ENCODE measurements at regions not wholly inside any gene's neighbourhood (a gene's known extent, or its start where the extent isn't known, plus 50 kb on each side); places are given as distances from the start of the nearest gene placed in this dataset.

DNA sequence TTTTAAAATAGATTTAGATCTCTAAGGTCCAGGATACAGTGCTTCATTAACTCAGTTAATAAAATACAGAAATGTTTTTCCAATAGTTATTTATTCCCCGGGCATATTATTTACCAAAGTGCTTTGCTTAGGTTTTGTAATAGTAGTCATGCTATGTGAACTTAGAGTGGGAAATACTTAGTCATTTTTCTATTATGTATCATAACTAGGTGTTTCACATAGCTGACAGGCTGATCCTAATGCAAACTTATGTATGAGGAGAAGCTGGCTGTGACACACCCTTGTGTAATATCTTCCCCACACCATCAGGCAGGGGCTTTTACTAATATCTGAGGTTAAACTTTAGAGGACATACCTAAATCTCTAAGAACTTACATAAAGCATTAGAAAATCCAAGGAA, 277.7 kb upstream of the RIMS1 start:
- H3K9ac ChIP-seq (ENCODE audit: insufficient read length, low read depth), result no peak overlapping the region
- TF ChIP-seq SUZ12 (IDR thresholded peaks at IDR 0.05; ENCODE audit: extremely low read depth, insufficient read depth, insufficient read length) (no peak), YY1 (IDR thresholded peaks at IDR 0.05; ENCODE audit: insufficient read depth, insufficient read length) (no peak), ZNF274 (IDR thresholded peaks at IDR 0.05; ENCODE audit: low read depth, low read length) (no peak)
- no peak overlapping the region for H3K4me3 ChIP-seq (ENCODE audit: insufficient read length, low read depth)
- no peaks in the 10 kb centered on the region for H3K4me1 ChIP-seq (ENCODE audit: insufficient read depth, insufficient read length)
- no peak for DNase-seq (ENCODE audit: low read depth, low spot score)
- H3K27me3 ChIP-seq (ENCODE audit: insufficient read depth, insufficient read length), result no peaks in the 10 kb centered on the region
- no peaks in the 10 kb centered on the region for H3K36me3 ChIP-seq (ENCODE audit: insufficient read depth, insufficient read length, low read length)
- H3K9me3 ChIP-seq (ENCODE audit: insufficient read depth, low read length), result no peaks in the 10 kb centered on the region

- Histone ChIP-seq H3K36me3 (ENCODE audit: insufficient read depth, insufficient read length, low read length) (no peaks in the 10 kb centered on the region), H3K4me3 (ENCODE audit: insufficient read length, low read depth) (no peak overlapping the region), H3K9me3 (ENCODE audit: insufficient read depth, low read length) (no peaks in the 10 kb centered on the region; the same call in 1 of the 2 replicates), H3K4me1 (ENCODE audit: insufficient read depth, insufficient read length) (no peaks in the 10 kb centered on the region), H3K27me3 (ENCODE audit: insufficient read depth, insufficient read length) (no peaks in the 10 kb centered on the region), H3K9ac (ENCODE audit: insufficient read length, low read depth) (no peak overlapping the region)
- TF ChIP-seq ZNF274 (IDR thresholded peaks at IDR 0.05; ENCODE audit: low read depth, low read length), result no peak
- TF ChIP-seq YY1 (IDR thresholded peaks at IDR 0.05; ENCODE audit: insufficient read depth, insufficient read length), result no peak
- no peak for TF ChIP-seq SUZ12 (IDR thresholded peaks at IDR 0.05; ENCODE audit: extremely low read depth, insufficient read depth, insufficient read length)
- no peak for DNase-seq (ENCODE audit: low read depth, low spot score)
Observed at GRCh38 chr6:71619836-71620235, 266.5 kb upstream of the RIMS1 start.

- no peaks in the 10 kb centered on the region for H3K27me3 ChIP-seq (ENCODE audit: insufficient read depth, insufficient read length)
Observed at GRCh38 chr6:71621918-71622519, 264.3 kb upstream of the RIMS1 start.

DNA sequence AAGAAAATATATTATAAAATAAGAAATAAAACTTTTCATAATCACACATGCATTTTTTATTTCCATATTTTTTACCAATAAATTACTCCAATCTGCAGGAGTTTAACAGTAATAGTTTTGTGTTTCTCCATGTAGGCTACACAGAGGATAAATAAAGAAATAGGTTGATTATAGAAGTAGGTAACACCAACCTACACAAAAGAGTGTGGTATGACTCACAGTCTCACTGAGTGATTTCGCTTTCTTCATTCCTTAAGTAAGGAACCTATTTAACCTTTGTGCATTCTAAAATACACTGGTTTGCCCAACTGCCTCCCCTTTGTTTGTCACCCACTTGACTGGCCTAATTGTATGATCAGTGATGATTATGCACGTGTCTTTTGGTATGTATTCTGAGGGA, 244.2 kb upstream of the RIMS1 start:
- Histone ChIP-seq H3K36me3 (ENCODE audit: insufficient read depth, insufficient read length, low read length) (no peaks in the 10 kb centered on the region), H3K9ac (ENCODE audit: insufficient read length, low read depth) (no peak overlapping the region), H3K9me3 (ENCODE audit: insufficient read depth, low read length) (no peaks in the 10 kb centered on the region), H3K4me1 (ENCODE audit: insufficient read depth, insufficient read length) (no peaks in the 10 kb centered on the region), H3K27me3 (ENCODE audit: insufficient read depth, insufficient read length) (no peaks in the 10 kb centered on the region), H3K4me3 (ENCODE audit: insufficient read length, low read depth) (no peak overlapping the region)
- no peak for DNase-seq (ENCODE audit: low read depth, low spot score)
- no peak for TF ChIP-seq ZNF274 (IDR thresholded peaks at IDR 0.05; ENCODE audit: low read depth, low read length)

More at GRCh38 chr6:71621918-71622519, 264.3 kb upstream of the RIMS1 start:
- H3K9me3 ChIP-seq (ENCODE audit: insufficient read depth, low read length), result peaks cover 16% of the 10 kb centered on the region
- TF ChIP-seq ZNF274 (IDR thresholded peaks at IDR 0.05; ENCODE audit: low read depth, low read length) (no peak), SUZ12 (IDR thresholded peaks at IDR 0.05; ENCODE audit: extremely low read depth, insufficient read depth, insufficient read length) (no peak), YY1 (IDR thresholded peaks at IDR 0.05; ENCODE audit: insufficient read depth, insufficient read length) (no peak)
- no peak overlapping the region for H3K9ac ChIP-seq (ENCODE audit: insufficient read length, low read depth)
- no peaks in the 10 kb centered on the region for H3K36me3 ChIP-seq (ENCODE audit: insufficient read depth, insufficient read length, low read length)
- no peak for DNase-seq (ENCODE audit: low read depth, low spot score)
- no peak overlapping the region for H3K4me3 ChIP-seq (ENCODE audit: insufficient read length, low read depth)
- H3K4me1 ChIP-seq (ENCODE audit: insufficient read depth, insufficient read length), result no peaks in the 10 kb centered on the region

GRCh38 chr6:71642793-71643192, 243.6 kb upstream of the RIMS1 start:
- Histone ChIP-seq H3K4me1 (ENCODE audit: insufficient read depth, insufficient read length) (no peaks in the 10 kb centered on the region), H3K27me3 (ENCODE audit: insufficient read depth, insufficient read length) (no peaks in the 10 kb centered on the region), H3K4me3 (ENCODE audit: insufficient read length, low read depth) (no peak overlapping the region), H3K9ac (ENCODE audit: insufficient read length, low read depth) (no peak overlapping the region), H3K36me3 (ENCODE audit: insufficient read depth, insufficient read length, low read length) (no peaks in the 10 kb centered on the region), H3K9me3 (ENCODE audit: insufficient read depth, low read length) (no peaks in the 10 kb centered on the region)
- DNase-seq (ENCODE audit: low read depth, low spot score), result no peak
- no peak for TF ChIP-seq ZNF274 (IDR thresholded peaks at IDR 0.05; ENCODE audit: low read depth, low read length)
- no peak for TF ChIP-seq SUZ12 (IDR thresholded peaks at IDR 0.05; ENCODE audit: extremely low read depth, insufficient read depth, insufficient read length)
- TF ChIP-seq YY1 (IDR thresholded peaks at IDR 0.05; ENCODE audit: insufficient read depth, insufficient read length), result no peak

- Histone ChIP-seq H3K4me1 (ENCODE audit: insufficient read depth, insufficient read length) (no peaks in the 10 kb centered on the region), H3K27me3 (ENCODE audit: insufficient read depth, insufficient read length) (no peaks in the 10 kb centered on the region), H3K9ac (ENCODE audit: insufficient read length, low read depth) (no peak overlapping the region), H3K36me3 (ENCODE audit: insufficient read depth, insufficient read length, low read length) (no peaks in the 10 kb centered on the region), H3K9me3 (ENCODE audit: insufficient read depth, low read length) (no peaks in the 10 kb centered on the region), H3K4me3 (ENCODE audit: insufficient read length, low read depth) (no peak overlapping the region)
- TF ChIP-seq SUZ12 (IDR thresholded peaks at IDR 0.05; ENCODE audit: extremely low read depth, insufficient read depth, insufficient read length) (no peak), YY1 (IDR thresholded peaks at IDR 0.05; ENCODE audit: insufficient read depth, insufficient read length) (no peak)
- no peak for DNase-seq (ENCODE audit: low read depth, low spot score)
Observed at GRCh38 chr6:71645299-71645698, 241.1 kb upstream of the RIMS1 start.

DNA sequence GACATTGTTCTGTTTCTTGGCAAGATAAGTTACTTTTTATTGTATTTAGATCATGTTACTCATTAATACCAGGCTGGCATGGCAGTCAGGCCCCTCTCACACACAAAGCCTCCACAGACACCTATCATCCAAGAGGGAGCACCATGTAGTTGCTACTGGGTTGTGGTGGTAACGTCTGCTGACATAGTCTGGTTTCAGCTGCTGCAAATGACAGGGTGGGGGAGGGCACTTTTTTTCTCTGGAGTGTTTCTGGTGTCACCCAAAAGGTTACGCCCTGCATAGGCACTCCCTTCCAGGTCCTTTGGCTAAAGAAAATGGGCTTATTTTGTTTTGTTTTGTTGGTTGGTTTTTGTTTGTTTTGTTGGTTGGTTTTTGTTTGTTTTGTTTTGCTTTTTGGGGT, 236.4 kb upstream of the RIMS1 start:
- H3K4me3 ChIP-seq (ENCODE audit: insufficient read length, low read depth), result no peak overlapping the region

More for the DNA sequence above, 236.4 kb upstream of the RIMS1 start:
- H3K4me1 ChIP-seq (ENCODE audit: insufficient read depth, insufficient read length), result no peaks in the 10 kb centered on the region
- H3K9ac ChIP-seq (ENCODE audit: insufficient read length, low read depth), result no peak overlapping the region
- no peaks in the 10 kb centered on the region for H3K27me3 ChIP-seq (ENCODE audit: insufficient read depth, insufficient read length)
- H3K9me3 ChIP-seq (ENCODE audit: insufficient read depth, low read length), result no peaks in the 10 kb centered on the region
- no peak for TF ChIP-seq SUZ12 (IDR thresholded peaks at IDR 0.05; ENCODE audit: extremely low read depth, insufficient read depth, insufficient read length)
- no peak for TF ChIP-seq YY1 (IDR thresholded peaks at IDR 0.05; ENCODE audit: insufficient read depth, insufficient read length)
- no peak for TF ChIP-seq ZNF274 (IDR thresholded peaks at IDR 0.05; ENCODE audit: low read depth, low read length)
- H3K36me3 ChIP-seq (ENCODE audit: insufficient read depth, insufficient read length, low read length), result no peaks in the 10 kb centered on the region
- no peak for DNase-seq (ENCODE audit: low read depth, low spot score)

Measured in NT2/D1 (cell line).